SK-N-SH treated with all-trans-retinoic acid at 6 μM for 48 hours (cell line): ENCODE measurements at regions not wholly inside any gene's neighbourhood (a gene's known extent, or its start where the extent isn't known, plus 50 kb on each side); places are given as distances from the start of the nearest gene placed in this dataset.

ENCODE experiments used
- ATAC-seq: fragments of 200-7000 bp; cut with Tn5 transposase; 3 replicates; pipeline ENCODE4 v1.9.1; 2020; ENCODE audit warnings: mild to moderate bottlenecking, moderate library complexity
- ARNTL ChIP-seq: fragments of 450-650 bp; formaldehyde crosslinking; IDR thresholded peaks from 2 replicates; pipeline ENCODE4 v1.5.0; 2020; ENCODE audit warnings: low read depth, mild to moderate bottlenecking, moderate library complexity, borderline replicate concordance
- BACH2 ChIP-seq: fragments of 250-450 bp; sonication (Bioruptor Pico); IDR thresholded peaks from 2 replicates; pipeline ENCODE4 v1.9.0; 2021; ENCODE audit warnings: mild to moderate bottlenecking, borderline replicate concordance
- CSDC2 ChIP-seq: fragments of 250-450 bp; sonication (Bioruptor Pico); IDR thresholded peaks from 2 replicates; pipeline ENCODE4 v1.5.0; 2020; ENCODE audit warnings: mild to moderate bottlenecking, moderate library complexity
- ESRRG ChIP-seq: fragments of 250-450 bp; sonication (Bioruptor Pico); IDR thresholded peaks from 2 replicates; pipeline ENCODE4 v1.6.1; 2021; ENCODE audit warnings: mild to moderate bottlenecking
- GLIS3 ChIP-seq: fragments of 250-450 bp; sonication (Bioruptor Pico); IDR thresholded peaks from 2 replicates; pipeline ENCODE4 v1.5.0; 2020; ENCODE audit warnings: mild to moderate bottlenecking, moderate library complexity
- ISL1 ChIP-seq: fragments of 250-450 bp; sonication (Bioruptor Pico); IDR thresholded peaks from 2 replicates; pipeline ENCODE4 v2.1.2; 2022; ENCODE audit warnings: mild to moderate bottlenecking, moderate library complexity
- OSR1 ChIP-seq: fragments of 250-450 bp; sonication (Bioruptor Pico); IDR thresholded peaks from 2 replicates; pipeline ENCODE4 v1.8.0; 2022; ENCODE audit warnings: moderate library complexity, mild to moderate bottlenecking, inconsistent platforms
- PPARA ChIP-seq: fragments of 250-450 bp; sonication (Bioruptor Pico); IDR thresholded peaks from 2 replicates; pipeline ENCODE4 v1.5.0; 2020; ENCODE audit warnings: mild to moderate bottlenecking, borderline replicate concordance
- RARB ChIP-seq: fragments of 250-450 bp; sonication (Bioruptor Pico); IDR thresholded peaks from 2 replicates; pipeline ENCODE4 v1.8.0; 2021; ENCODE audit warnings: mild to moderate bottlenecking, moderate library complexity
- SNAI2 ChIP-seq: fragments of 250-450 bp; sonication (Bioruptor Pico); IDR thresholded peaks from 2 replicates; pipeline ENCODE4 v1.5.0; 2020; ENCODE audit warnings: mild to moderate bottlenecking, moderate library complexity
- TCF4 ChIP-seq: fragments of 250-450 bp; sonication (Bioruptor Pico); IDR thresholded peaks from 2 replicates; pipeline ENCODE4 v1.8.0; 2021; ENCODE audit warnings: mild to moderate bottlenecking, moderate library complexity, borderline replicate concordance
- TOX ChIP-seq: fragments of 250-450 bp; sonication (Bioruptor Pico); IDR thresholded peaks from 2 replicates; pipeline ENCODE4 v1.8.0; 2021; ENCODE audit warnings: mild to moderate bottlenecking, moderate library complexity, borderline replicate concordance
- ZC3H10 ChIP-seq: fragments of 250-450 bp; sonication (Bioruptor Pico); IDR thresholded peaks from 2 replicates; pipeline ENCODE4 v1.5.1; 2021; ENCODE audit warnings: mild to moderate bottlenecking, moderate library complexity
- ZFP30 ChIP-seq: fragments of 450-650 bp; formaldehyde crosslinking; IDR thresholded peaks from 2 replicates; pipeline ENCODE4 v1.5.0; 2022; ENCODE audit warnings: mild to moderate bottlenecking, moderate library complexity
- ZNF565 ChIP-seq: fragments of 450-650 bp; formaldehyde crosslinking; conservative IDR thresholded peaks from 2 replicates; pipeline ENCODE4 v1.5.0; 2020; ENCODE audit warnings: low read depth, mild to moderate bottlenecking, moderate library complexity
- ZNF70 ChIP-seq: fragments of 450-650 bp; formaldehyde crosslinking; IDR thresholded peaks from 2 replicates; pipeline ENCODE4 v1.5.0; 2020; ENCODE audit warnings: mild to moderate bottlenecking, moderate library complexity
- TF ChIP-seq, protein P1 (sequence below): fragments of 250-450 bp; sonication (Bioruptor Pico); IDR thresholded peaks from 2 replicates; pipeline ENCODE4 v1.5.0; 2020; ENCODE audit warnings: mild to moderate bottlenecking, moderate library complexity
- TF ChIP-seq, protein P2 (sequence below): fragments of 250-450 bp; sonication (Bioruptor Pico); IDR thresholded peaks from 2 replicates; pipeline ENCODE4 v1.8.0; 2020; ENCODE audit warnings: mild to moderate bottlenecking, moderate library complexity, borderline replicate concordance
- TF ChIP-seq, protein P3 (sequence below): fragments of 250-450 bp; sonication (Bioruptor Pico); IDR thresholded peaks from 2 replicates; pipeline ENCODE4 v1.5.1; 2021; ENCODE audit warnings: mild to moderate bottlenecking, moderate library complexity
- TF ChIP-seq, protein P4 (sequence below): fragments of 250-450 bp; sonication (Bioruptor Pico); IDR thresholded peaks from 2 replicates; pipeline ENCODE4 v1.5.1; 2020; ENCODE audit warnings: low read depth, mild to moderate bottlenecking, moderate library complexity
- TF ChIP-seq, protein P5 (sequence below): fragments of 250-450 bp; sonication (Bioruptor Pico); IDR thresholded peaks from 2 replicates; pipeline ENCODE4 v1.8.0; 2021; ENCODE audit warnings: low read depth, mild to moderate bottlenecking, moderate library complexity, borderline replicate concordance

DNA sequence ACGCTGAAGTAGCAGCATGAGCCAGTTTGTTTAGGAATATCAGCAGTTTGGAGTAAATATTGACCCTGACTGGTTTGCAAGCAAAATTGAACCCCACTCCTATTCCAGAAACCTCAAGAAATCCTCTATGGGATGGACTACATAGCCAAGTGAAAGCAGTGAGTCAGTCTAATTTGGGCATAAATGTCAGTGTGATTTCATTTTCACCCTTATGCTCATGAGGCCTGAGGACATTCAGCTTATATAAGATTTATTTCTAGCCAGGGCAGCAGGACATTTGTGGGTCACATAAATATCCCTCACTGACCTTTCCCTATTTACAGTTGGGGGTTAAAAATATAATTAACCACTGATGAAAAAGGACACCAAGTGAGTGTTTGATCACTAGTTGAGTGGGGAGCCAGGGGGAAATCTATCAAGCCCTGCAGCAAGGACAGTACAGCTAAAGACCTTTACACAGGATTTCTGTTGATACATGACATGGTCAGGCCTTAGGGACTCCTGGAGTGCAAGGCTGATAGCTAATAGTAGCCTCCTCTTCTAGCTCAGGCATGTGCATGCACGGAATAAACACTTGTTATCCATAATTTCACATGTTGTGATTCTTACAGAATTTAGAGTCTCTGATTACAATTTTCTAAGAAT, 996.9 kb upstream of the GRIA3 start:
- ATAC-seq, result no peak
- TF ChIP-seq, protein P1, sequence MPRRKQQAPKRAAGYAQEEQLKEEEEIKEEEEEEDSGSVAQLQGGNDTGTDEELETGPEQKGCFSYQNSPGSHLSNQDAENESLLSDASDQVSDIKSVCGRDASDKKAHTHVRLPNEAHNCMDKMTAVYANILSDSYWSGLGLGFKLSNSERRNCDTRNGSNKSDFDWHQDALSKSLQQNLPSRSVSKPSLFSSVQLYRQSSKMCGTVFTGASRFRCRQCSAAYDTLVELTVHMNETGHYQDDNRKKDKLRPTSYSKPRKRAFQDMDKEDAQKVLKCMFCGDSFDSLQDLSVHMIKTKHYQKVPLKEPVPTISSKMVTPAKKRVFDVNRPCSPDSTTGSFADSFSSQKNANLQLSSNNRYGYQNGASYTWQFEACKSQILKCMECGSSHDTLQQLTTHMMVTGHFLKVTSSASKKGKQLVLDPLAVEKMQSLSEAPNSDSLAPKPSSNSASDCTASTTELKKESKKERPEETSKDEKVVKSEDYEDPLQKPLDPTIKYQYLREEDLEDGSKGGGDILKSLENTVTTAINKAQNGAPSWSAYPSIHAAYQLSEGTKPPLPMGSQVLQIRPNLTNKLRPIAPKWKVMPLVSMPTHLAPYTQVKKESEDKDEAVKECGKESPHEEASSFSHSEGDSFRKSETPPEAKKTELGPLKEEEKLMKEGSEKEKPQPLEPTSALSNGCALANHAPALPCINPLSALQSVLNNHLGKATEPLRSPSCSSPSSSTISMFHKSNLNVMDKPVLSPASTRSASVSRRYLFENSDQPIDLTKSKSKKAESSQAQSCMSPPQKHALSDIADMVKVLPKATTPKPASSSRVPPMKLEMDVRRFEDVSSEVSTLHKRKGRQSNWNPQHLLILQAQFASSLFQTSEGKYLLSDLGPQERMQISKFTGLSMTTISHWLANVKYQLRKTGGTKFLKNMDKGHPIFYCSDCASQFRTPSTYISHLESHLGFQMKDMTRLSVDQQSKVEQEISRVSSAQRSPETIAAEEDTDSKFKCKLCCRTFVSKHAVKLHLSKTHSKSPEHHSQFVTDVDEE (CRISPR knock-in tag), result no peak
- TF ChIP-seq, protein P2, sequence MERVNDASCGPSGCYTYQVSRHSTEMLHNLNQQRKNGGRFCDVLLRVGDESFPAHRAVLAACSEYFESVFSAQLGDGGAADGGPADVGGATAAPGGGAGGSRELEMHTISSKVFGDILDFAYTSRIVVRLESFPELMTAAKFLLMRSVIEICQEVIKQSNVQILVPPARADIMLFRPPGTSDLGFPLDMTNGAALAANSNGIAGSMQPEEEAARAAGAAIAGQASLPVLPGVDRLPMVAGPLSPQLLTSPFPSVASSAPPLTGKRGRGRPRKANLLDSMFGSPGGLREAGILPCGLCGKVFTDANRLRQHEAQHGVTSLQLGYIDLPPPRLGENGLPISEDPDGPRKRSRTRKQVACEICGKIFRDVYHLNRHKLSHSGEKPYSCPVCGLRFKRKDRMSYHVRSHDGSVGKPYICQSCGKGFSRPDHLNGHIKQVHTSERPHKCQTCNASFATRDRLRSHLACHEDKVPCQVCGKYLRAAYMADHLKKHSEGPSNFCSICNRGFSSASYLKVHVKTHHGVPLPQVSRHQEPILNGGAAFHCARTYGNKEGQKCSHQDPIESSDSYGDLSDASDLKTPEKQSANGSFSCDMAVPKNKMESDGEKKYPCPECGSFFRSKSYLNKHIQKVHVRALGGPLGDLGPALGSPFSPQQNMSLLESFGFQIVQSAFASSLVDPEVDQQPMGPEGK, result no peak

DNA sequence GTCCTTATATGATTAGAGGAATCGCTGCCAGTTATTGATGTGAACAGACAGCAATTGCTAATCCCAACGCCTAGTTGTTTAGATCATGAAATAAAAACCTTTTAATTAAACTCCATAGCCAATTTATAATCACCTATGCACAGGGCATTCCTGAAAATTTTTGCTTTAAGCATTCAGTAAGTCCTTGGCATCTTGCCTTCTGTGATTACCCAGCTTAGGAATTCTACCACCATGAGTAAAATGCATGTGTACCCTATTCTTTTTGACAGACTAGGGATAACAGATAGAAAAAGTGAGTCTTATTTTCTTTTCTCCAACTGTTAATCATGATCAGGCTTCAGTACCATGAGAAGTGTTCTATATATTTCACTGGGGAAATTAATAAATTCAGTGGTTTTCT, 995.3 kb upstream of the GRIA3 start:
- TF ChIP-seq, protein P3, sequence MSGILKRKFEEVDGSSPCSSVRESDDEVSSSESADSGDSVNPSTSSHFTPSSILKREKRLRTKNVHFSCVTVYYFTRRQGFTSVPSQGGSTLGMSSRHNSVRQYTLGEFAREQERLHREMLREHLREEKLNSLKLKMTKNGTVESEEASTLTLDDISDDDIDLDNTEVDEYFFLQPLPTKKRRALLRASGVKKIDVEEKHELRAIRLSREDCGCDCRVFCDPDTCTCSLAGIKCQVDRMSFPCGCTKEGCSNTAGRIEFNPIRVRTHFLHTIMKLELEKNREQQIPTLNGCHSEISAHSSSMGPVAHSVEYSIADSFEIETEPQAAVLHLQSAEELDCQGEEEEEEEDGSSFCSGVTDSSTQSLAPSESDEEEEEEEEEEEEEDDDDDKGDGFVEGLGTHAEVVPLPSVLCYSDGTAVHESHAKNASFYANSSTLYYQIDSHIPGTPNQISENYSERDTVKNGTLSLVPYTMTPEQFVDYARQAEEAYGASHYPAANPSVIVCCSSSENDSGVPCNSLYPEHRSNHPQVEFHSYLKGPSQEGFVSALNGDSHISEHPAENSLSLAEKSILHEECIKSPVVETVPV, result no peak
- TF ChIP-seq, all 23 proteins: peak for 0
- ATAC-seq, result no peak

DNA sequence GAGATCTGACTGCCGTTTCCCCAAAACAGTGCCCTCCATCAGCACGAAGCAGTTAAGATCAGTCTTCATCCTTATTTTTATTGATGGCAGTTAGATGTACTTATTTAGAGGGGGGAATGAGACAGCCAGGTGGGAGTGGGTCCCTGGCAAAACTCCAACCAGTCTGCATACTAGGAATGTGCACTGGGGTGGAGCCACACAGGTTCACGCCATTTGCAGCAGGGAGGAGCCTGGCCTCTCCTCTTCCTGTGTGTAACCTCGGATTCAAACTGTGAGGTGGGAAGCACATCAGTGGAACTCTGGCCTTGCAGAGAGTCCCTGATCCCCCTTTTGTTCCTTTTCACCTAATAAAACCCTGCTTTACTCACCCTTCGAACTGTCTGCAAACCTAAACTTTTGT, 987.7 kb upstream of the GRIA3 start:
- ATAC-seq, result no peak

DNA sequence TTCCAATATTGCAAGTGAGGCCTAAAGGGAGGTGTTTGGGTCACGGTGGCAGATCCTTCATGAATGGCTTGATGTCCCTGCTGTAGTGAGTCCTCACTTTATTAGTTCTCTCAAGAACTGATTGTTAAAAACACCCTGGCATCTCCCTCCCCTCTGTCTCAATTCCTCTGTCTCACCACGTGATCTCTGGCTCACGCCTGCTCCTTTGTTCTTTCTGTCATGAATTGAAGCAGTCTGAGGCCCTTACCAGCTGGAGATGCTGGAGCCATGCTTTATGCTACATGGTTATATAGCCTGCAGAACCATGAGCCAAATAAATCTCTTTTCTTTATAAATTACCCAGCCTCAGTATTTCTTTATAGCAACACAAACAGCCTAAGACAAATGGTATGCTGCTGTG, 980.7 kb upstream of the GRIA3 start:
- no peak for ATAC-seq
- TF ChIP-seq ZFP30 (CRISPR knock-in tag) (no peak), RARB (CRISPR knock-in tag) (no peak), TCF4 (CRISPR knock-in tag) (no peak), SNAI2 (no peak), CSDC2 (CRISPR knock-in tag) (no peak), ISL1 (CRISPR knock-in tag) (no peak), ARNTL (no peak), ZNF565 (CRISPR knock-in tag) (no peak), OSR1 (CRISPR knock-in tag) (no peak), PPARA (no peak), ZC3H10 (CRISPR knock-in tag) (no peak), GLIS3 (CRISPR knock-in tag) (no peak), BACH2 (CRISPR knock-in tag) (no peak)
- TF ChIP-seq, protein P4, sequence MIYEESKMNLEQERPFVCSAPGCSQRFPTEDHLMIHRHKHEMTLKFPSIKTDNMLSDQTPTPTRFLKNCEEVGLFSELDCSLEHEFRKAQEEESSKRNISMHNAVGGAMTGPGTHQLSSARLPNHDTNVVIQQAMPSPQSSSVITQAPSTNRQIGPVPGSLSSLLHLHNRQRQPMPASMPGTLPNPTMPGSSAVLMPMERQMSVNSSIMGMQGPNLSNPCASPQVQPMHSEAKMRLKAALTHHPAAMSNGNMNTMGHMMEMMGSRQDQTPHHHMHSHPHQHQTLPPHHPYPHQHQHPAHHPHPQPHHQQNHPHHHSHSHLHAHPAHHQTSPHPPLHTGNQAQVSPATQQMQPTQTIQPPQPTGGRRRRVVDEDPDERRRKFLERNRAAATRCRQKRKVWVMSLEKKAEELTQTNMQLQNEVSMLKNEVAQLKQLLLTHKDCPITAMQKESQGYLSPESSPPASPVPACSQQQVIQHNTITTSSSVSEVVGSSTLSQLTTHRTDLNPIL (CRISPR knock-in tag), result no peak
- TF ChIP-seq, protein P3, result no peak
- TF ChIP-seq, protein P5, sequence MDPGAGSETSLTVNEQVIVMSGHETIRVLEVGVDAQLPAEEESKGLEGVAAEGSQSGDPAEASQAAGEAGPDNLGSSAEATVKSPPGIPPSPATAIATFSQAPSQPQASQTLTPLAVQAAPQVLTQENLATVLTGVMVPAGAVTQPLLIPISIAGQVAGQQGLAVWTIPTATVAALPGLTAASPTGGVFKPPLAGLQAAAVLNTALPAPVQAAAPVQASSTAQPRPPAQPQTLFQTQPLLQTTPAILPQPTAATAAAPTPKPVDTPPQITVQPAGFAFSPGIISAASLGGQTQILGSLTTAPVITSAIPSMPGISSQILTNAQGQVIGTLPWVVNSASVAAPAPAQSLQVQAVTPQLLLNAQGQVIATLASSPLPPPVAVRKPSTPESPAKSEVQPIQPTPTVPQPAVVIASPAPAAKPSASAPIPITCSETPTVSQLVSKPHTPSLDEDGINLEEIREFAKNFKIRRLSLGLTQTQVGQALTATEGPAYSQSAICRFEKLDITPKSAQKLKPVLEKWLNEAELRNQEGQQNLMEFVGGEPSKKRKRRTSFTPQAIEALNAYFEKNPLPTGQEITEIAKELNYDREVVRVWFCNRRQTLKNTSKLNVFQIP (CRISPR knock-in tag), result no peak

More for the DNA sequence above, 987.7 kb upstream of the GRIA3 start:
- TF ChIP-seq, protein P1 (CRISPR knock-in tag), result no peak
- TF ChIP-seq ESRRG (CRISPR knock-in tag) (no peak), ZNF565 (CRISPR knock-in tag) (no peak), ISL1 (CRISPR knock-in tag) (no peak), TOX (CRISPR knock-in tag) (no peak), ZNF70 (no peak)
